ENCODE measurements at regions not wholly inside any gene's neighbourhood (a gene's known extent, or its start where the extent isn't known, plus 50 kb on each side); places are given as distances from the start of the nearest gene placed in this dataset.

DNA sequence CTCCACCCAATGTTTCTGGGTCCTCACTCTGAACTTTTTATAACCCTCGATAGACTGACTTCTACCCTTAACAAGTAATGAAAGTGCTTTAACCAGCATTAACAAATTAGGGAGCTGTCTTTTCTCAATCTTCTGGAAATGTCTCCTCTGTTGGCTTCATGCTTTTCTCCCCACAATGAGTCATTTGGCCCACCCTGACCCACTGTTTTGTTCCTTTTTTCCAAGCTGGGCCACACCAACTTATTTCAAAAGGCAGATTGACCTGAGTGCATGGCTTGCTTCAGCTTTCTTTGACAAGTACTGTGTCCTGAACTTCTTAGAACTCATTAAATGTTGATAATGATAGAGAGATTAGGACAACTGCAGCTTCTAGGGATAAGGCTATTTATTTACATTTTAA, 199.6 kb upstream of the SEMA6D start:
- no peak for DNase-seq
- no peak overlapping the region for H3K4me3 Mint-ChIP-seq
- H3K27me3 Mint-ChIP-seq (ENCODE audit: low read depth in 3 of 3) = peaks cover 0 to 2% (median 0%) of the 10 kb centered on the region in 3 donors
- H3K27ac Mint-ChIP-seq = no peak overlapping the region
- peaks cover 0 to 12% (median 3%) of the 10 kb centered on the region in 6 donors for H3K9me3 Mint-ChIP-seq
- H3K4me1 Mint-ChIP-seq = no peaks in the 10 kb centered on the region
- no peaks in the 10 kb centered on the region for H3K36me3 Mint-ChIP-seq

DNA sequence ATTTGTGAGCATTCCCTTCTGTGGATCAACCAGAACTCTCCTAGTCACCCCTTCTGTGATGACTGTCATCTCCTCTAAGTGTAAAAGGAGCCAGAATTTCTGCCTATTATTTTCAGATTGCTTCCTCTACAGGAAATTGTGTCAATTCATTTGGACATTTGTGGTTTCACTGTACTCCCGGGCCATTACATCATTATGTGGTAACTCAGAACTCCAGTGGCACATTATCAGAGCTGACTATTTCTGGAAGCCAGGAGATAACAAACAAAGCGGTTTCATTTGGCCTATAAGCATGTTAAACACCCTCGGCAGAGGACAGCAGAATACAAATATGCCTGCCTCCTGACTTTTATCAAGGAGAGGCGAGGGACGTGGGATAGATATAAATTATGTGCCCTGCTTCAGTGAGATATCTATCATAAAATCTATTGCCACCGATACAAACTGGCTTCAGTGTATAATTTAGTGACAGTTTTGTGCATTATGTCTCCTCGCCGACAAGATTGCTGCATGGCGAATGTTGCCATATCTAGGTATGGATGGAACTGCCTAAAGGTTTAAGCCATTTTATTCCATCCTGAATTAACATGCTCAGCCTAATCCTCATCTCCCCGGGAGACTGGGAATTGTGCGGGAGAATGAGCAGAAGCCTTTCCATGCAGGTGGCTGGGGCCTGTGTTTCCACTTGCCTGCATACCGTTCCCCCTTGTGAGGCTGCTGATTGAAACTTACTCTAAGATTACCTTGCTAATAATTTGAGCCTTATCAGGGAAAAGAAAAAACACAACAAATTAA, 193.4 kb upstream of the SEMA6D start:
- no peaks in the 10 kb centered on the region for H3K36me3 Mint-ChIP-seq
- no peak overlapping the region for H3K4me3 Mint-ChIP-seq
- peaks cover 0 to 5% (median 2%) of the 10 kb centered on the region in 3 donors for H3K27me3 Mint-ChIP-seq (ENCODE audit: low read depth in 3 of 3)
- no peak overlapping the region for H3K27ac Mint-ChIP-seq
- peaks cover 0 to 19% (median 2%) of the 10 kb centered on the region in 6 donors for H3K9me3 Mint-ChIP-seq
- H3K4me1 Mint-ChIP-seq = no peaks in the 10 kb centered on the region
- no peak for DNase-seq

DNA sequence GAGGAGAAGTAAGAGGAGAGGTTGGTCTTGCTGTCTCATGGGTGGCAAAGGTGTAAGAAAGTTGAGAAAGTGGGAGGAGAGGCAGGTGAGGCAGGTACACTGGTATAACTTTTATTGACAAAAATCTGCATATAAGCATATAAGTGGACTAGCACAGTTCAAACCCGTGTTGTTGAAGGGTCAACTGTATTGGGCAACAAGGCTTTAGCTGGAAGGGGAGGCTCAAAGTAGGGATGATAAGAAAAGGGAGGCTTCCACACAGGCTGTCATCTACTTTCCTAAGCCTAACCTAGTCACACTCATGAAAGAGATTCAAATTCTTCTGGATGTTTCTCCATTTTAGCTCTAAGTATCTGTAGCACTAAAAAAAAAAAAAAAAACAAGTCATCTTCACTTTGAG, 188.1 kb upstream of the SEMA6D start:
- H3K27me3 Mint-ChIP-seq (ENCODE audit: low read depth in 3 of 3) = peaks cover 0 to 3% (median 2%) of the 10 kb centered on the region in 3 donors

DNA sequence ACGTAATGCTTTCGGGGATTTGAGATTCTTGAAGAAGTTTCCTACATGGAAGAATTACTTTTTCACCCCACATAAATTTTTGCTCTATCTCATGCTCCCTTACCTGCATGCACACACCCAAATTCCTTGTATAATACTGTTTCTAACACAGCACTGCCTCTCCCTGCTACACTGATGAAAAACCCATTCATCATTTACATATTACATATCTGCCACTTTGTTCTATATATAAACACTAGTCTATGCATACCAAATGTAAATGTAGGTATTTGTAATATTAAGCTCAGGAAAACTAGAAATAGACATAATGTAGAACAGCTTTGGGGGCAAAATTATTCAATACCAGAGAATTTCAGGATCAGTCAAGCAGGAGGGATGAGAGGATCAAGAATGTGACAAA, 182.6 kb upstream of the SEMA6D start:
- Mint-ChIP-seq H3K4me1 (peaks cover 17 to 27% of the 10 kb centered on the region in 2 donors), H3K27me3 (ENCODE audit: low read depth in 3 of 3) (peaks cover 0 to 3% (median 0%) of the 10 kb centered on the region in 3 donors), H3K36me3 (peaks cover 0 to 3% (median 0%) of the 10 kb centered on the region in 3 donors)

More for the DNA sequence above, 188.1 kb upstream of the SEMA6D start:
- DNase-seq = no peak
- Mint-ChIP-seq H3K4me1 (peaks cover 17 to 28% of the 10 kb centered on the region in 2 donors), H3K27ac (no peak overlapping the region), H3K36me3 (peaks cover 0 to 3% (median 0%) of the 10 kb centered on the region in 3 donors), H3K9me3 (peaks cover 0 to 7% (median 1%) of the 10 kb centered on the region in 6 donors), H3K4me3 (no peak overlapping the region)

DNA sequence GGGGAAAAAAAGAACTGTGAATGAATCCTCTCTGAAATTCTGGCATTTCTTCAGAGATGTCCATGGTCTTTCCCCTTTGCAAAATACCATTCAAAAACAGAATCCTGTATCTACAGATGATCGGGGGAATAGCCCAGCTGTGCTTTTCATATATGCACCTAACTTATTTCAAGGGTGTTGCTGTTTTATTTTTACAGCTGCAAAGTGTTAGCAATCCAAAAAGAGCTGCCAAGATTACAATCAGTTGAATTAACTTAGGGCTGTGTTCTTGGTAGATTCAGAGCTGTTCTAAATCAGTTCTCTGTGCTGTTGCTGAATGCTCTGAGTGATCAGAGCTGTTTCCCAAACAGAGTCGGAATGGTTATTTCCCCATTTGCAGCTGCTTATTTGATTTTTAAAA, 175.7 kb upstream of the SEMA6D start:
- H3K36me3 Mint-ChIP-seq = no peaks in the 10 kb centered on the region

More for the DNA sequence above, 182.6 kb upstream of the SEMA6D start:
- peaks cover 0 to 6% (median 2%) of the 10 kb centered on the region in 6 donors for H3K9me3 Mint-ChIP-seq
- no peak for DNase-seq
- no peak overlapping the region for H3K27ac Mint-ChIP-seq
- H3K4me3 Mint-ChIP-seq = no peak overlapping the region

DNA sequence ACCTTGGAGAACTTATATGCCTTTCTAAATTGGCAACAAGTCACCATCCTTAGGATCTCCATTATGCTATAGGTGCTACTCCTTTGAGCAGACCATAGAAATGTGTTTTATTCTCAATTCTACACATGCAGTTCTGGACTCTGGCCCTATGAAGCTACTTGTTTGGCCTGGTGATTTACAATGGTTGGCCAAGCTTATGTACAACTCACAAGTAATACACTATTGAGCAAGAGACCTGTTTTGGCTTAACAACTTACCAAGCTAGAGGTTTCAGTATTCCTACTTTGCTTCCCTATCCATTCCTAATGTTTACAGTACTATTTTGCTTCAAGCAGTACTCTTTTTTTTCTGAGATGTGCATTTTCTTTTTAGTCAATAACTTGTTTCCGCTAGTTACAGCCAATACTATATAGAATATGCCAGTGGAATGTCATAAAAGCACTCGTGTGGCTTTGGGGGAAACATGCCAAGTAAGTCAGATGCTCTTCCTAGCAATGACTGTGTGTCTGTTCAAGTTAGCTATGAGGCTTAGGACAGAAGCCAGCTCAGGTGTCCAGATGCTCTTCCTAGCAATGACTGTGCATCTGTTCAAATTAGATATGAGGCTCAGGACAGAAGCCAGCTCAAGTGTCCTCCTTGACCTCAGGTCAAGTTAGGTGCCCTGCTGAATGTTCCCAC, 174.9 kb upstream of the SEMA6D start:
- Mint-ChIP-seq H3K4me3 (no peak overlapping the region), H3K27ac (no peak overlapping the region), H3K27me3 (ENCODE audit: low read depth in 3 of 3) (peaks cover 0 to 4% (median 0%) of the 10 kb centered on the region in 3 donors), H3K4me1 (peaks cover 1 to 2% of the 10 kb centered on the region in 2 donors), H3K36me3 (no peaks in the 10 kb centered on the region), H3K9me3 (peaks cover 0 to 3% (median 0%) of the 10 kb centered on the region in 6 donors)
- no peak for DNase-seq

More for the DNA sequence above, 175.7 kb upstream of the SEMA6D start:
- no peak for DNase-seq
- no peaks in the 10 kb centered on the region for H3K4me1 Mint-ChIP-seq
- peaks cover 0 to 3% (median 0%) of the 10 kb centered on the region in 6 donors for H3K9me3 Mint-ChIP-seq
- H3K27ac Mint-ChIP-seq = no peak overlapping the region
- H3K27me3 Mint-ChIP-seq (ENCODE audit: low read depth in 3 of 3) = peaks cover 0 to 5% (median 0%) of the 10 kb centered on the region in 3 donors
- no peak overlapping the region for H3K4me3 Mint-ChIP-seq

DNA sequence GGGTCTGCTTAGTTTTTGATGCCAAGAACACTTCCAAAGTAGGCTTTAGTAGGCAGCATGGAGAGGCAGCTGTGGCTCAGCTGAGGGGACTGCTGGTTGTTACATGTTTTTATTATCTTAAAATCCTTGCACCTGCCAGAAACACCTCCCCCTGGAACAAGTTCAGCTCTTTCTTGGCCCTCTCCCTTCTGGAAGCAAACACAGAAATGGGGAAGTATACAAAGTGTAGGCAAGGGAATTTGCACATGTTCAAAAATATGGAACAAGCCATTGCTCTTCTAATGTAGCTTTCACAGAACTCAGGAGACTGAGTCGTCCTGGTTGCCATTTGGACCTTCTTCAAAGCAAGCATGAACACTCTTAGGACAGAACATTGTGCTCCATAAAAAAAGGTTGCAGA, 169.1 kb upstream of the SEMA6D start:
- no peak for DNase-seq
- no peak overlapping the region for H3K27ac Mint-ChIP-seq
- peaks cover 0 to 3% (median 0%) of the 10 kb centered on the region in 6 donors for H3K9me3 Mint-ChIP-seq
- peaks cover 4 to 7% of the 10 kb centered on the region in 2 donors for H3K4me1 Mint-ChIP-seq
- H3K27me3 Mint-ChIP-seq (ENCODE audit: low read depth in 3 of 3) = no peaks in the 10 kb centered on the region
- no peak overlapping the region for H3K4me3 Mint-ChIP-seq
- no peaks in the 10 kb centered on the region for H3K36me3 Mint-ChIP-seq

DNA sequence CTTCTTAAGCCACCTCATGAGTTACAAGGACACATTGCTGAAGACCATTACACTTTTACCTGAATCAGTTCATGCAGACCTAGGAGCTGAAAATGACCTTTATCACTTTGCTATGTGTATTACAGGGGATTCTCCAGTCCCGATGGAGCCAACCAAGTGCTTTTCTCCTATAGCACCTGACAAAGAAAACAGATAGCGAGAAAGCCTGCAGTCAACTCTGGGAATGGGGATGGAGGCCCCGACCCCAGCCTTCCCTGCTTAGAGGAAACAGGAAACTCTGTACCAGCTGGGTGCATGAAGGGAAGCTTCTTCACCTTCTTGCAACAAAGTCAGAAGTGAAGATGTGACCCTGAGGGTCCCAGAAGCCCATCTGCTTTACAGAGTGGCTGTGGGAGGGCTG, 168.3 kb upstream of the SEMA6D start:
- no peak overlapping the region for H3K4me3 Mint-ChIP-seq
- DNase-seq = no peak
- no peak overlapping the region for H3K27ac Mint-ChIP-seq
- H3K4me1 Mint-ChIP-seq = peaks cover 4 to 7% of the 10 kb centered on the region in 2 donors
- H3K36me3 Mint-ChIP-seq = no peaks in the 10 kb centered on the region
- H3K27me3 Mint-ChIP-seq (ENCODE audit: low read depth in 3 of 3) = peaks cover 0 to 2% (median 0%) of the 10 kb centered on the region in 3 donors
- peaks cover 0 to 3% (median 0%) of the 10 kb centered on the region in 6 donors for H3K9me3 Mint-ChIP-seq

DNA sequence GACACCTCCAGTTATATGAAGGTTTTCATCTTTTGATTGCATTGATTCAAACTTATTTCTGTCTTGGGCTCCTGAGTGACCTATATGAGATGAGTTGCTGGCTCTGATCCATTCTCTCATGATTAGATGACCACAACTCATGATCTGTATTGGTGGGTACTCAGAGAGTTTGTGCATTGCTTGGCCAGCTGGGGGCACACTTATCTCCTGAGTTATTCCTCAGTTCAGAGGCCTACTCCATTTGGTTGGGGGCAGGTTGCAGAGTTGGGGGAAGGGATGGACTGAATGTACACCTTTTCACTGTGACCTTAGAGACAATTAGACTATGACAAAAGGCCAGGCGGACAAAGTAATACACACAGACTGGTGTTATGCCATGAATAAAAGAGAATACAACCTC, 166.2 kb upstream of the SEMA6D start:
- Mint-ChIP-seq H3K27me3 (ENCODE audit: low read depth in 3 of 3) (peaks cover 0 to 2% (median 0%) of the 10 kb centered on the region in 3 donors), H3K9me3 (no peaks in the 10 kb centered on the region), H3K4me1 (peaks cover 4 to 7% of the 10 kb centered on the region in 2 donors), H3K4me3 (no peak overlapping the region), H3K27ac (no peak overlapping the region), H3K36me3 (no peaks in the 10 kb centered on the region)
- no peak for DNase-seq

DNA sequence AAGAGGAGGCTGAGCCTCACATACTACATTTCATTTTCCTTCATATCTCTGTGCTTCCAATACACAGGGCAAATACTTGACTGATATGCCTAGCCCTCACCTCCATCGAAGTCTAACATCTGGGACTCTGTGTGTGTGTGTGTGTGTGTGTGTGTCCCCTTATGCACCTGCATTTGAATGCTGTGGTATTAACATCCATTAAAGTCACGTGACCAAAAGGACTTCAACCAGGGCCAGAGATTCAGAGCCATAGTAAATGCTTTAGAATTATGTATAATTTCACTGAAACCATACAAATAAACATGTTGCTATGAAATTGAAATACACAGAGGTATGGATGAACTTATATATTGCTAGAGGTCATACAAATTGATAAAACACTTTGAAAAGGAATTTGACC, 165.8 kb upstream of the SEMA6D start:
- no peaks in the 10 kb centered on the region for H3K9me3 Mint-ChIP-seq
- no peak for DNase-seq
- H3K27ac Mint-ChIP-seq = no peak overlapping the region
- H3K4me3 Mint-ChIP-seq = no peak overlapping the region
- no peaks in the 10 kb centered on the region for H3K36me3 Mint-ChIP-seq
- H3K27me3 Mint-ChIP-seq (ENCODE audit: low read depth in 3 of 3) = peaks cover 0 to 2% (median 0%) of the 10 kb centered on the region in 3 donors
- peaks cover 4 to 7% of the 10 kb centered on the region in 2 donors for H3K4me1 Mint-ChIP-seq

DNA sequence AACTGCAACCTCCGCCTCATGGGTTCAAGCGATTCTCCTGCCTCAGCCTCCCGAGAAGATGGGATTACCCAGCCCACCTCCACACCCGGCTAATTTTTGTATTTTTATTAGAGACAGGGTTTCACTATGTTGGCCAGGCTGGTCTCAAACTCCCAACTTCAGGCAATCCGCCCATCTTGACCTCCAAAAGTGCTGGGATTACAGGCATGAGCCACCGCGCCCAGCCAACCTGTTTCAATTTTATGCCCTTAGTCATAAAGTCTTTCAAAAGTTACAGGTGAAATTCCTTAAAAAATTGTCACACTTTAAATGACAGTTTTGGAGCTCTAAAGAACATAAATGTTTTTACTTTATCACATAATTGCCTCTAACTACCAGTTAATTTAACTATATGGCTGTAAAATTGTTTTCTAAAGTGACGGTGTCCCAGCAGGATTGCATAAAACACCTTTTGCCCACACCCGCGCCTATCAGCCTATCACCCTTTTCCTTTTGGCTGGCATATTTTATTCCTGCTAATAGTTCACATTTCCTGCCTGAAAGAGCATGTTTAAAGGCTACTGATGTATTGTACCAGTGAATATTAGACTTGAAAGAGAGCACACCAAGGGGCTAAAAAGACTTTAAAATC, 164.2 kb upstream of the SEMA6D start:
- Mint-ChIP-seq H3K4me1 (no peaks in the 10 kb centered on the region), H3K36me3 (no peaks in the 10 kb centered on the region)
- no peak for DNase-seq

DNA sequence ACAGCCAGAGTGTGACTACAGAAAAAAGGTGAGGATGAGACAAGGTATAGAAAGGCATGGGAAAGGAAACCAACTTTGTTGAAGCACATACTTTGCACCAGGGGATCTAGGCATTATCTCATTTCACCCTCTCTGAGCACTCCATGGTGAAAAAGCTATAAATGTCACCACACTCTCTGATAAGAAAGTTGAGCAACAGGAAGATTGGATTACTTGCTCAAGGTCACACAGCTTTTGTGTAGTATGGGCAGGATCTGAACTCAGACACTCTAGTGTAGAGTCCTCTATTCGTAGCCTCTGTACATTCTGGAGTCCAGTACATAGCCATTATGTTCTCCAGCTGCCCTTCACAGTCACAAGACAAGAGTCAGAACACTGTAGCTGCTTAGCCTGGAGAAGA, 163.4 kb upstream of the SEMA6D start:
- Mint-ChIP-seq H3K4me3 (no peak overlapping the region), H3K9me3 (peaks cover 0 to 9% (median 4%) of the 10 kb centered on the region in 6 donors), H3K4me1 (no peaks in the 10 kb centered on the region), H3K27me3 (ENCODE audit: low read depth in 3 of 3) (peaks cover 0 to 2% (median 0%) of the 10 kb centered on the region in 3 donors), H3K36me3 (no peaks in the 10 kb centered on the region), H3K27ac (no peak overlapping the region)
- DNase-seq = no peak

More for the DNA sequence above, 164.2 kb upstream of the SEMA6D start:
- H3K4me3 Mint-ChIP-seq = no peak overlapping the region
- peaks cover 0 to 2% (median 0%) of the 10 kb centered on the region in 3 donors for H3K27me3 Mint-ChIP-seq (ENCODE audit: low read depth in 3 of 3)
- H3K27ac Mint-ChIP-seq = no peak overlapping the region
- peaks cover 0 to under 1% (median 0%) of the 10 kb centered on the region in 6 donors for H3K9me3 Mint-ChIP-seq

DNA sequence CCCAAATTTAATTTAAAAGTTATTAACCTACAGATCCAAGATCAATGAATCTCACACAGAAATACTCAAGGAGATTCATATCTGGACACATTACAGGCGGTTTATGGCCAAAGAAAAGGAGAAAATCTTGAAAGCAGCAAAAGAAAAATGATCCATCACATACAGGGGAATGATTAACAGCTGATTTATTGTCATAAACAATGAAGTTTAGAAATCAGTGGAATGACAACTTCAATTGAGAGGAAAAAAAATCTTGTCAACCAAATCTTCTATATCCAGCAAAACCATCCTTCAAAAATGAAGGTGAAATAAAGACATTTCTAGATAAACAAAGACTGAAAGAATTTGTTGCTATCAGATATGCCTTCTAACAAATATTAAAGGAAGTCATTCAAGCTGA, 156.2 kb upstream of the SEMA6D start:
- Mint-ChIP-seq H3K27ac (no peak overlapping the region), H3K9me3 (peaks cover 0 to 29% (median 18%) of the 10 kb centered on the region in 6 donors), H3K4me3 (no peak overlapping the region), H3K4me1 (no peaks in the 10 kb centered on the region), H3K36me3 (no peaks in the 10 kb centered on the region), H3K27me3 (ENCODE audit: low read depth in 3 of 3) (peaks cover 0 to 2% (median 2%) of the 10 kb centered on the region in 3 donors)
- DNase-seq = no peak

DNA sequence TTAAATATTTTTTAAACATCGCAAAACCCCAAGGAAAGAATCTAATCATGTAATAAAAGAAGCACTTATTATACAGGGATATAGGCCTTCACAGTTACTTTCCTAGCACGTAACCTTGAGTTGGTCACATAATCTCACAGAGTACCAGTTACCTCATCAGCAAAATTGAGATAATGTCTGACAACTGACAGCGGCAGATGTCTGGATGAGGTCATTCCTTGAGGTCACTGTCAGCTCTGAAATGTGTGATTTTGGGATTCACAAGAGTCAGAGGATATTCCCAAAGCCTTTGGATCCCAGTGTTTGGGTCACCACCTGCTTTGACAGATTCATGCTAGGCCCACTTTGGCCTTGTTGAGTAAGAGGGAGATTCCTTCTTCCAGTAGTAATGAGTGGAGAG, 151.4 kb upstream of the SEMA6D start:
- H3K4me3 Mint-ChIP-seq = no peak overlapping the region
- H3K9me3 Mint-ChIP-seq = peaks cover 0 to 8% (median 2%) of the 10 kb centered on the region in 6 donors
- peaks cover 0 to 4% (median 2%) of the 10 kb centered on the region in 3 donors for H3K27me3 Mint-ChIP-seq (ENCODE audit: low read depth in 3 of 3)
- DNase-seq = no peak
- H3K36me3 Mint-ChIP-seq = no peaks in the 10 kb centered on the region
- no peak overlapping the region for H3K27ac Mint-ChIP-seq
- H3K4me1 Mint-ChIP-seq = no peaks in the 10 kb centered on the region
